ENCODE measurements at regions not wholly inside any gene's neighbourhood (a gene's known extent, or its start where the extent isn't known, plus 50 kb on each side); places are given as distances from the start of the nearest gene placed in this dataset.
"Not testable (repeated sequence)": the region's sequence is repeated elsewhere in the genome, so short reads cannot be mapped to it uniquely, and the experiment has no call there.

DNA sequence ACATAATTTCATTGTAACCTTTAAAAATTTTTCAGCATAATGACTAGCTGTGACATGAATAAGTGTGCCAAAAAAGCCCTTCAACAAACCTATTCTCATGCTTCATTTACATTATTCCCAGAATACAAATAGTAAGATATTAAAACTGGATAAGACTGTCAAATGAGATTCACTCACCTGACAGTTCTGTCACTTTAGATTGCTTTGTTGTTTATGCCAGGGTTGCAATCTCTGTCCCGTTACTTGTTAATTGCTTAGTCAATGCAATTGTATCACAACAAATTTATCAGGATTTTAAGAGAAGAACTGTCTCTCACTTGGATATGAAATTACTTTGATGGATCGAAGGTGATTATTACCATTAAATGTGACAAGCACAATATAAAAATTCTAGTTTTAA lies 616.0 kb upstream of the IGFBP7 start:
- no peak for DNase-seq (ENCODE audit: low read depth in 1 of 2, low spot score in 1 of 2)

- DNase-seq (ENCODE audit: low read depth in 1 of 2, low spot score in 1 of 2) = no peak
Observed at GRCh38 chr4:57719456-57719855, 609.3 kb upstream of the IGFBP7 start.

- DNase-seq (ENCODE audit: low read depth in 1 of 2, low spot score in 1 of 2) = not testable (repeated sequence)
Observed at GRCh38 chr4:57714313-57714712, 604.1 kb upstream of the IGFBP7 start.

DNA sequence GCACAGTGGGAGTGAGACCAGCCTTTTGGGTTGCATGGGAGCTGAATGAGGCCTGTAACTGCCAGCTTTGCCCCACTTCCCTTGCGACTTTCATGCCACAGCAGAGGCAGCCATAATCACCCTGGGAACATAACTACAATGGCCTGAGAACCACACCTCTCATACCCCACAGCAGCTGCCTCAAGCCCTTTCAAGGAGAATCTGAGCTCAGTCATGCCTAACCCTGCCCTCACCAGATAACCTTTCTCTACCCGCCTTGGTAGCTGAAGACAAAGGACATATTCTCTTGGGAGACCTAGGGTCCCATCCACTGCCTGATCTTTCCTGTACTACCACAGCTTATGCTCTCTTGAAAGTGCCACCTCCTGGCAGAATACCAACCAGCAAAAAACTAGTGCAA lies 599.9 kb upstream of the IGFBP7 start:
- DNase-seq (ENCODE audit: low read depth in 1 of 2, low spot score in 1 of 2) = no peak

- DNase-seq (ENCODE audit: low read depth in 1 of 2, low spot score in 1 of 2) = no peak
Observed at GRCh38 chr4:57691370-57691769, 581.2 kb upstream of the IGFBP7 start.

DNA sequence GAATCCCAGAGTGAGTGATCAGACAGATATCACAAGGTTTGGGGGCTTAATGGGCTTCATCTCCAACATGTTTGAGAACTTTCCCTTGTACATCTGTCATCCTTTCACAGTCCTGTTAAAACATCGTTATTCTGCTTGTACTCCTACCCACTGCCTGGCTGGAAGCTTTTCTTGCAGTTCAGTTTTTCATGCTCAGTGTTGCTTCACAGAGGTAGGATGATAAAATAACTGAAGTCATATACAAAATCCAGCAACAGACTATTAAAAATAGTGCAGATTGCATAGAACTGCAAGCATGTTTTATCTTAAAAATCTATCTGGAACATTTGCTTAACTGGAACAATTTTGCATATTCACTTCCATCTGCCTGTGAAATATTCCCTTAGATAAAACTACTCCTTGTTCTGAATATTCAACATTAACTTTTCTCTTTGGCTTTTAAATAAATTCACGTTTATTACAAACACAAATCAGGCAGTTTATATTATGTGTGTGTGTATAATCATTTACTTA lies 579.6 kb upstream of the IGFBP7 start:
- DNase-seq (ENCODE audit: low read depth in 1 of 2, low spot score in 1 of 2) = no peak

DNA sequence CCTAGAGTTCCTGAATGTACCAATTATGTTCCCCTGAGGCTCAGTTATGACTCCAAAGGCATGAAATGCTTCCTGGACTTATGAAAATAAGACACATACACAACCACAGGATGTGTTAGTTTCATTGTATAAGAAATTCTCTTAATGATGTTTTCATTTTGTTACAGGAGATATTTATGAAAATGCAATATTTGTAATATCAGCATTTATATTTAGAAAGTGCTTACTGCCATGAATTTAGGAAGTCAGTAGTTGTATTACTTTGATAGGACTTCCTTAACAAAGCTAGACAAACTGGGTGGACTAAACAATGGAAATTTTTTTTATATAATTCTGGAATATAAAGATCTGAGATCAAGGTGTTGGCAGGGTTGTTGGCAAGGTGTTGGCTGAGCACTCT lies 572.1 kb upstream of the IGFBP7 start:
- no peak for DNase-seq (ENCODE audit: low read depth in 1 of 2, low spot score in 1 of 2)

DNA sequence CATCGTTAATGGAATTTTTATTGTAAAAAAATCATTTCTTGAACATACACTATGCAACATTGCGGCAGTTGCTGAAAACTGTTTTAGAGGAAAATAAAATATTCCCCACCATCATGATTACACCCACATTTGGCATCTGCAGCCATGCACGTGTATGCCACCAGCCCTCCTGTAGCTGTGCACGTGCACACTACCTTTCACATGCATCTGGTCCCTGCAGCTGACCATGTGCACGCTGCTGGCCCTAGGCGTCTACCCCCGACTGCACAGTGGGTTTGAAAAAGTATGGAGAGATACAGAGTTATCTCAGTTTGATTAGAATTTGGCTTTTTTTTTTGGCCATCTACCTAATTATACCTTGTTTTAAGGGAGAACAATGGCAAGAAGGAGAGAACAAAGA lies 569.8 kb upstream of the IGFBP7 start:
- DNase-seq (ENCODE audit: low read depth in 1 of 2, low spot score in 1 of 2) = no peak

- no peak for DNase-seq (ENCODE audit: low read depth in 1 of 2, low spot score in 1 of 2)
Observed at GRCh38 chr4:57676394-57676793, 566.2 kb upstream of the IGFBP7 start.

DNA sequence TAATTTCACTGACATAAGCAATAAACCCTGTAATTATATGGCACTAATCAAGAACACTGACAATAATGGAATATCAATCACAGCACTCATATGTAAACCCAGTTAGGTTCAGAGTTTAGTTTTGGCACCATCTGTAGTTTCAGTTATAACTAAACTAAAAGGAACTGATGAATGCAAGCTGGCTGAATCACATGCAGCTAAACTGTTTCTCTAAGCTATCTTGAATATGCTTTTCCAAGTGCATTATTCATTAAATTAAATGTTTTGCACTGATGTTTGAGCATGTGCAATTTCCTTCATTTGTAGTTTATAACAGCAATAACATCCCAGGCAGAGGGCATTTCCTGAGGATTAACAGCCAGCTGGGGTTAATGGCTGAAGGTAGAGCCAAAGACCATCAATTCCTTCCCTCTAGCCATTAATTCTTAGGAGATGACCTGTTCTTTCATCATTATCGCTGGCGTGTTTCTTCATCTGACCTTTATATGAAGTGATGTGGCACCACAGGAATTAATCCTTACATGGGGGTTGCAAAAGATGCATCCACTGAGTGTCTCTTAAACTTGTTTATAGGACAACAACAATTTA lies 562.8 kb upstream of the IGFBP7 start:
- DNase-seq (ENCODE audit: low read depth in 1 of 2, low spot score in 1 of 2) = no peak

- DNase-seq (ENCODE audit: low read depth in 1 of 2, low spot score in 1 of 2) = no peak
Observed at GRCh38 chr4:57668621-57669020, 558.4 kb upstream of the IGFBP7 start.

GRCh38 chr4:57665806-57666205 lies 555.6 kb upstream of the IGFBP7 start:
- no peak for DNase-seq (ENCODE audit: low read depth in 1 of 2, low spot score in 1 of 2)

DNA sequence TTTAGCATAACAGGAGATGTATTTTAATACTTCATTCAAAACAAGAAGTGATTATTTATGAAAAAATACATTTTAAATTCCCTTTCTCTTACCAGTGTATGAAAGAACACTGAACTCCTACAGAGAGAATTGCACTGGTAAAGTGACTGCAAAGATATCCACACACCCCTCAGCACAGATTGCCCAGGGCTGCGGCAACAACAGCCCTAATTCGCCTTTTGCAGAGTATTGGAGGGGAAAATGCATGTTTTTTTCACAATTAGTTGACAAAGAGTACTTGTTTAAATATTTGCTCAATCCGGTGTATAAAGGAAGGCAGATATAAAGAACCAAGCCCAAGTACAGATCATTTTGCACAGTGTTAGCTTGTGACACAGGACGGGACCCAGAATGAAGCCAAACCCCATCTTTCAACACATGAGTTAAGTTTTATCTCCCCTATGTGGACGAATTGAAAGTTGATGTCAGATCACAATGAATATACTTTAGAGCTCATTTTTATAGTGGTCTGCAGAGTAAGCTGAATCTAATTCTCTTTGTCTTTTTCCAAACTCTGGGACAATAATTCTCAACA lies 551.4 kb upstream of the IGFBP7 start:
- DNase-seq (ENCODE audit: low read depth in 1 of 2, low spot score in 1 of 2) = no peak

GRCh38 chr4:57658673-57659072 lies 548.5 kb upstream of the IGFBP7 start:
- DNase-seq (ENCODE audit: low read depth in 1 of 2, low spot score in 1 of 2) = no peak

GRCh38 chr4:57658188-57658587 lies 548.0 kb upstream of the IGFBP7 start:
- DNase-seq (ENCODE audit: low read depth in 1 of 2, low spot score in 1 of 2) = no peak

DNA sequence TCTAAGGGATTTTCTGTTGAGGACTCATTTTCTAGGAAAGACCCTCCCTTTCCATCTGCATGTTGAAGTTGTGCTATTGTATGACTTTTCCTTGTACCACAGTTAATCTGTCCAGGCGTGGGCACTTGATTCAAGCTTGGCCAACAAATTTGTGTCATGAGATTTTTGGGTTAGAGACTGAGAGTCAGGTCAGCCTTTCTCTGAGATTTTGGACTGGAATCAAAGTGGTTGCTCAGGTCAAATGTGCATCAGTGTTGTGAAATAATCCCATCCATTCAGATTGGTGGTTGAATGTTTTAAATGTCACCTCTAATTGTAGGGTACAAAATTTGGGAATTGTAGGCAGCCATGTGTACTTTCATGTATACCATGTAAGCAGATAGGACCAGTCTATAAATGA lies 545.2 kb upstream of the IGFBP7 start:
- no peak for DNase-seq (ENCODE audit: low read depth in 1 of 2, low spot score in 1 of 2)

DNA sequence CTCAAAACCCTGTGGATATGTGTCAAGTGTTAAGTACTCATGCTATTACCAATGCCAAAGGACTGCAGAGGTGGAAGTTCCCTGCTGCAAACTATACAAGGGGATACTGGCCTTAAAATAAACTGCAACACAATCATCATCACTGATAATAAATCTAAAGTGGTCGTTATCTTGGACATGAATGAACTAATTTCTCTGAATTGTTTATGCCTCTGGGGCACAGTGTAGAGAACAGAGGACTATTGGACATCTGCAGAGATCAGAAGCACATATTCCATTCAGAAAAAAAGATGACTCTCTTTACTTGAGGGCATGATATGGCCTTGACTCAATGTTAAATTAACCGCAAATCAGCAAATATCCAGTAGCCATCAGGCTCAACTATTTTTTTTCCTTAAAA lies 542.6 kb upstream of the IGFBP7 start:
- DNase-seq (ENCODE audit: low read depth in 1 of 2, low spot score in 1 of 2) = no peak

DNA sequence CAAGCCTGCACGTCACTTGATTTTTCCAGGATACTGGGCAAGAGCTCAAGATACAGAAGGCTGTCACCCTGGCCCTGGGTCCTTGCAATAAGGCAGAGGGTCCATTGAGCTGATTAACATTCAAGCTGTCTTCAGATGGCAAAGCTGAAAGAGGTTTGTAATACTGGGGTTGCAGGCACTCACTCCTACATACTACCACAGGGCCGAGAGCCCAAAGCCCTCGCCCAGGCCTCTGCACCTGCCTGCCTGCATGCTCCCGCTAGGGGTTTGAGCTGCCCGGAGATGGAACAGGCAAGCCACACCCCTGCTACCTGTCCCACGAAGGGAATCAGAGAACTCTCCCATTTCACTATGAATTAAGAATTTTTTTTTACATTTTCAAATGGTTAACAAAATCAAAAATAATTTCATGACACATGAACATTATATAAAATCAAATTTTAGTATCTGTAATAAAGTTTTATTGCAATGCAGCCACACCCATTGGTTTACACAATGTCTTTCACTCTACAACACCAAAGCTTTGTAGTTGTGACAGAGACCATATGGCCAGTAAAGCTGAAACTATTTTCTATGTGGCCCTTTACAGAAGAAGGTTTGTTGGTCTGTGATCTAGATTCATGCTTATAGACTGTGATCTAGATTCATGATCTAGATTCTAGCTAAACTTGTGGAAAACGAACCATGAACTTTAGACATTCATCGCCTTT lies 530.4 kb upstream of the IGFBP7 start:
- DNase-seq (ENCODE audit: low read depth in 1 of 2, low spot score in 1 of 2) = no peak

- DNase-seq (ENCODE audit: low read depth in 1 of 2, low spot score in 1 of 2) = no peak
Observed at GRCh38 chr4:57639561-57640382, 529.6 kb upstream of the IGFBP7 start.

- DNase-seq (ENCODE audit: low read depth in 1 of 2, low spot score in 1 of 2) = no peak
Observed at GRCh38 chr4:57635910-57636309, 525.7 kb upstream of the IGFBP7 start.

DNA sequence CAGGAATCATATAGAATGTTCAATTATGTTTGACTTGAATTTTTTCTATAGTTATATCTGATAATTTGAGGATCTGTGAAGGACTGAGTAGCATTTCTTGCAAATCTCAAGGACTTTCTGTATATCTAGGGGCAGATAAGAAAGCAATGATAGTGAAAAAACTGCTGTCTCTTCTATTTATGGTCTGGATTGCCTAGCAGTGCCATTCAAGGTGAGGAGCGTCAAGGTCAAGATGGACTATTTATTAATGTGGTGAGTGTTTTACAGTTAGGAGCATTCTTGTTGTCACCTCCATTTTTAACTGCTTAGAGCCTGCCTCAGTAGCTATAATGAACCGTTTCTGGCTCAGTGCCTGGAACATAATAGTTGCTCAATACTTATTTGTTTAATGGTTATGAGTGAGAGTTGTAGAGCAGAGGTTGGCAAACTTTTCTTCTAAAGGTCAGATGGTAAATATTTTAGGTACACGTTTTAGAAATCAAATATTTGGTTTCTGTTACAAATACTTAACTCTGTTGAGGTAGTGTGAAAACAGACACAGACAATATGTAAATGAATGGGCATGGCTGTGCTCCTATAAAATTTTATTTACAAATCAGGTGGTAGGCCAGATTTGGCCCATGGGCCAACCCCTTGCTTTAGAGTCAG lies 523.2 kb upstream of the IGFBP7 start:
- DNase-seq (ENCODE audit: low read depth in 1 of 2, low spot score in 1 of 2) = no peak

Data from stimulated activated CD4-positive, alpha-beta T cell treated with anti-CD3 and anti-CD28 coated beads, Interleukin-15, amount 100 ng/mL, for 1 hour (primary cell).